Activated CD8-positive, alpha-beta T cell treated with anti-CD3 and anti-CD28 coated beads, Interleukin-2, amount 10 ng/mL, durations not matched to agents 7 days and 5 days (primary cell): ENCODE measurements at regions not wholly inside any gene's neighbourhood (a gene's known extent, or its start where the extent isn't known, plus 50 kb on each side); places are given as distances from the start of the nearest gene placed in this dataset.
A peak's percentile ranks its signal among the peaks of the same experiment; 100 is the strongest.

Experiments
- ATAC-seq: fragments of 150-1000 bp; cut with Tn5 transposase; one replicate; pipeline ENCODE4 v1.10.0; 2021; ENCODE audit warnings: moderate library complexity
- CTCF ChIA-PET: fragments of 350-600 bp; sonication (Branson Sonifier 250); formaldehyde crosslinking; loops from one replicate; lab custom pipeline; 2021; ENCODE audit warnings: antibody characterized with exemption; lab: Charles Lee
- POLR2A ChIA-PET: fragments of 350-600 bp; sonication (Branson Sonifier 250); formaldehyde crosslinking; loops from one replicate; lab custom pipeline; 2021; ENCODE audit warnings: antibody characterized with exemption; lab: Charles Lee
- DNase-seq: peaks from one replicate; pipeline ENCODE4 v3.0.0-alpha.2; 2020
- H3K27ac Mint-ChIP-seq: one replicate; pipeline ENCODE4 v1.8.0; 2021; ENCODE audit warnings: mild to moderate bottlenecking, mixed read lengths
- H3K27me3 Mint-ChIP-seq: one replicate; pipeline ENCODE4 v1.8.0; 2021; ENCODE audit warnings: low read depth, mixed read lengths
- H3K36me3 Mint-ChIP-seq: one replicate; pipeline ENCODE4 v1.8.0; 2021; ENCODE audit warnings: low read depth, mixed read lengths
- H3K4me1 Mint-ChIP-seq: one replicate; pipeline ENCODE4 v1.8.0; 2021; ENCODE audit warnings: low read depth, mixed read lengths
- H3K4me3 Mint-ChIP-seq: one replicate; pipeline ENCODE4 v1.8.0; 2021; ENCODE audit warnings: mild to moderate bottlenecking, mixed read lengths
- H3K9me3 Mint-ChIP-seq: one replicate; pipeline ENCODE4 v1.8.0; 2022; ENCODE audit warnings: mixed read lengths; ENCODE audit not compliant: insufficient read depth

DNA sequence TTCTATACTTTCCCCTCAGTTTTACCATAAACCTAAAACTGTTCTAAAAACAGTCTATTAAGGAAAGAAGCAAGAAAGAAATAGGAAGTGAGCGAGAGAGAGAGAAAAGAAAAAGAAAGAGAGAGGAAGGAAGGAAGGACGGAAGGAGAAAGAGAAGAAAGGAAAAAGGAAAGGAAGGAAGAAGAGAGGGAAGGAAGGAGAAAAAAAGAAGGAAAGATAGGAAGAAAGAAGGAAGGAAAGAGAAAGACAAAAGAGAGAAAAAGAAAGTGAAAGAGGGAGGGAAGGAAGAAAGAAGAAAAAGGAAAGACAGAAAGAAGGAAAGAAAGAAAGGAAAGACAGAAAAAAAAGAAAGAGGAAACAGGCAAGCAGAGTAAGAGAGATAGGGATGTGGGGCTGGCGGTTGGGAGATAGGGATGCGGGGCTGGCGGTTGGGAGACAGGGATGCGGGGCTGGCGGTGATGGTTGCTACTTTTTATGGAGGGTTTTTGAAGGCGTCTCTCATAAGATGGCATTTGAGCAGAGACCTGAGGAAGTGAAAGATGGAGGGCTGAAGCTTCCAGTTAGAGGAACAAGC lies 70.4 kb upstream of the IRF2BP2 start:
- Mint-ChIP-seq H3K27me3 (no peaks in the 10 kb centered on the region), H3K4me1 (peaks cover 11% of the 10 kb centered on the region), H3K9me3 (peaks cover 3% of the 10 kb centered on the region), H3K4me3 (no peak overlapping the region), H3K36me3 (no peaks in the 10 kb centered on the region), H3K27ac (no peak overlapping the region)
- DNase-seq (no peak), ATAC-seq (no peak)
- CTCF ChIA-PET, result interaction anchor here (0.7 kb wide), 1 partner anchor 9 kb away, joined by 3 read pairs; no protein-coding TSS in a partner anchor
- POLR2A ChIA-PET, result no interaction called here

DNA sequence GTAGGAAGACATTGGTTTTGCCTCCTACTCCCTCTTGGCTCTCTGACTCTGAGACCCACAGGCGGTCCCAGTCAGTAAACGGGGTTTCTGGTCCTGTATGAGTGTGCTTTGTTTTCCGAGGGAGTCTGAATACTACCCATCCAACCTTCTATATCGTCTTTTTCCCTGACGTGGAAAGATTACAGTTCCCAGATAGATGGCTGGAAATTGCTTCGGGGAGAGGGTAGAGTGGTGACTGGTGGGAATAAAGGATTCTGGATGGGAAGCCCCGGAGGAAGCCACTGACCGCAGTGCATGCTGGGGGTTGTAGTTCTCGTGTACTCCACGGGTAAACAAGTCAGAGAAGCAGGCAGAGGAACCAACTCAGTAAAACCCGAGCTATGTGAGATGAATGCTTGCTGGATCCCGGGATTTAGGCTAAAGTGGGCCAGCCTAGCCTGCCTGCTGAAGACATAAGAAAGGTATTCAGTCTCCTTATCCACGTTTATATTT lies 66.2 kb upstream of the IRF2BP2 start:
- Mint-ChIP-seq H3K27ac (peak overlapping the region; percentile 1), H3K4me3 (peak overlapping the region; percentile 70), H3K9me3 (no peaks in the 10 kb centered on the region), H3K4me1 (peaks cover 11% of the 10 kb centered on the region), H3K27me3 (no peaks in the 10 kb centered on the region), H3K36me3 (no peaks in the 10 kb centered on the region)
- ChIA-PET CTCF (no interaction called here), POLR2A (no interaction called here)
- peak; percentile 87 for ATAC-seq
- DNase-seq, result peak; percentile 67

DNA sequence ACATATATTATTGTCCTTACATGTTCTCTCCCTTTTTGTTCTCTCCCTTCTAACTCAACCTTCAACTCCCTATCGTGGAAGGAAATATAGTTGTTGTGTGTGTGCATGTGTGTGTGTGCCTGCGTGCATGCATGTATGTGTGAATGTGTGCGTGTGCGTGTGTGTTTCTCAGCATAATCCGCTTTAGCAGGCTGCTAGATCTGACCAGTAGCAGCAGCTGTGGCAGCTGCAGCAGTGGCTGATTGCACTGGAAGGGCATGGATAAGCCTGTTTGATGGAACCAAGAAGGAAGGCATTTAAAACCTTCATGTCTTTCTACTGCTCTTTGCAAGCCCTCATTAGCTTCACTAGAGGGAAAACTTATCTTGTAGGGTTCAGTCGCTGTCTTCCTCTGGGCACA lies 65.6 kb upstream of the IRF2BP2 start:
- no peaks in the 10 kb centered on the region for H3K9me3 Mint-ChIP-seq
- peak overlapping the region; percentile 70 for H3K4me3 Mint-ChIP-seq
- no peak overlapping the region for H3K27ac Mint-ChIP-seq
- H3K27me3 Mint-ChIP-seq, result no peaks in the 10 kb centered on the region
- ATAC-seq, result peak; percentile 23
- peaks cover 11% of the 10 kb centered on the region for H3K4me1 Mint-ChIP-seq
- no peaks in the 10 kb centered on the region for H3K36me3 Mint-ChIP-seq
- no peak for DNase-seq
- ChIA-PET CTCF (no interaction called here), POLR2A (no interaction called here)

DNA sequence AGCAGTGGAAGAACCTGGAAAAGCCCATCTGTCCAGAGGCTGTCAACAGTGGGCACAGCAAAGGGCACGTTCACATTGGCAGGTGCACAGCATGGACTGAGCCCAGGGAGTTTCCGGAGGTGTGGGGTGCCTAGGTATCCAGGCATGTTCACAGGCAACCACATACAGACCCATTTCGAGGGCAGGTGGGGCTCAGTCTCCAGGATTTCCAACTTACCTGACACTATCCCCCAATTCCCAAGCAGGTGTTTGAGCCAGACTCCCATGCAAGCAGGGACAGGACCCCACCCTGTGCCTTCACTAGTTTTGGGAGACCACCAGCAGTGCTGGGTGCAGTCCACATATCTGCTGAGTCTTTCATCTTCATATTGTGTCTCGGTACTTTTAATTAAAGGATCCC lies 65.0 kb upstream of the IRF2BP2 start:
- H3K9me3 Mint-ChIP-seq, result no peaks in the 10 kb centered on the region
- ChIA-PET CTCF (no interaction called here), POLR2A (interaction anchor here (1.0 kb wide), 1 partner anchor 50 kb away, joined by 3 read pairs; no protein-coding TSS in a partner anchor)
- no peak overlapping the region for H3K4me3 Mint-ChIP-seq
- DNase-seq (no peak), ATAC-seq (no peak)
- H3K27me3 Mint-ChIP-seq, result no peaks in the 10 kb centered on the region
- peaks cover 11% of the 10 kb centered on the region for H3K4me1 Mint-ChIP-seq
- H3K27ac Mint-ChIP-seq, result no peak overlapping the region
- no peaks in the 10 kb centered on the region for H3K36me3 Mint-ChIP-seq

DNA sequence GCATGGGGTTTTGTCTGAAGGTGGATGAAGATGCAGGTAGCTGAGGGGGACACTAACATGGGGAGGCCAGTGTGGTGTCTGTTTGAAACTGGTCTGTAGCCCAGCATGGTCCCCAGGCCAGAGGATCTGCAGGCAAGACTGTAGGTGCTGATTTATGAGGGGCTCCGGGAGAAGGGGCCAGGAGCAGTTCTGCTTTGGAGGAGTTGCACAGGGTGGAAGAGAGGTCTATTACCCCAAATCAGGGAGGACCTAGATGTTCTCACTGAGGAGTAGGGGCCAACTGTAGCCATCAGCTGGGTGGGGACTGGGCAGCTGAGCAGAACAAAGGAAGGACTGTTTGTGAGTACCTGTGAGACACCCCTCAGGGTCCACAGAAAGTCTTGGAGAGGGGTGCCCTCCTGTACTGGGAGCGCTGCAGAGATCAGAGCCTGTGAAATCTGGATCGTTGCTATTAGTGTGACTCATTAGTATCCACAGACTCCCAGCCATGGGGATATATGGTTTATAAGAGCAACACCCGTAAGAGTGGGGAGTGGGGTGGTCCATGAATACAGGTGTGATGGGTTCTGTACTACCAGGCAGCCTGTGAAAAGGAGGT lies 64.3 kb upstream of the IRF2BP2 start:
- no peak overlapping the region for H3K4me3 Mint-ChIP-seq
- H3K27me3 Mint-ChIP-seq, result no peaks in the 10 kb centered on the region
- POLR2A ChIA-PET, result interaction anchor here (1.0 kb wide), 1 partner anchor 51 kb away, joined by 3 read pairs; no protein-coding TSS in a partner anchor
- H3K4me1 Mint-ChIP-seq, result peaks cover 11% of the 10 kb centered on the region
- ATAC-seq, result no peak
- no peak for DNase-seq
- no peaks in the 10 kb centered on the region for H3K36me3 Mint-ChIP-seq
- H3K27ac Mint-ChIP-seq, result no peak overlapping the region
- H3K9me3 Mint-ChIP-seq, result no peaks in the 10 kb centered on the region
- CTCF ChIA-PET, result no interaction called here

DNA sequence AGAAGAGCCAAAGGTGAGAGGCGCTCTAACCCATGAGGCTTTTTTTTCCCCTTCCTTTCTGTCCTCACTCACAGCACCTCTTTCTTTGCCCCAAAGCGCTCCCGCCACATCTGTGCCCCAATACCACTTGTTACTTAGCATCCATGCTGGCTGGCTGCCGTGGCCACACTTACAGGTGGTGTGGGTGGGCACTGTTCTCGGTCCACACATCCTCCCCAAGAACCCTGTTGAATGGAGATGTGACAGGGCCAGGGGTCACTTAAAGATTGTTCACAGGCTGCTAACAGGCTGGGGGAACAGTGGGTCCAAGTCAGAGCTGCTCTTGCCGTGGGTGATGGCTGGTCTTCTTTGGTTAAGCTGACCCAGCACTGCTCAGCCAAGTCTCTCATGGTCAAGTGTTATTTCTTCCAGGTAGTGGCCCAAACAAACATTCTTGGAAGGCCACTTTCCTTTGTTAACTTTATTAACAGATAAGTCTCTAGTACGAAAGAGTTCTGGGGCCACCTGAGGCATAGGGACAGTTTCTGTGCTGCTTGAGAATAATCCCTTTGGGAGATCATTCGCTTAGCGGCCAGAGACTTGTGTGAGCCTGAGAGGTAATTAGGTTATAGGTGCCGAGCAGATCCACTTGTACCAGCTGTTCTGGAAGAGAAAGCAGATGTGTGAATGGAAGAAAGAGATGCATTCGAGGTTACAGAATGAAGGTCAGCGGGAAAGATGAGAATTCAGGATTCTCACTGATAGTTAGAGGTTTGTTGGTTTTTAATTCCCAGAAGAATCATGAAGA lies 62.6 kb upstream of the IRF2BP2 start:
- no peak overlapping the region for H3K4me3 Mint-ChIP-seq
- H3K4me1 Mint-ChIP-seq, result peaks cover 11% of the 10 kb centered on the region
- ChIA-PET CTCF (no interaction called here), POLR2A (no interaction called here)
- H3K27me3 Mint-ChIP-seq, result no peaks in the 10 kb centered on the region
- no peaks in the 10 kb centered on the region for H3K9me3 Mint-ChIP-seq
- DNase-seq (no peak), ATAC-seq (no peak)
- no peak overlapping the region for H3K27ac Mint-ChIP-seq
- H3K36me3 Mint-ChIP-seq, result no peaks in the 10 kb centered on the region

DNA sequence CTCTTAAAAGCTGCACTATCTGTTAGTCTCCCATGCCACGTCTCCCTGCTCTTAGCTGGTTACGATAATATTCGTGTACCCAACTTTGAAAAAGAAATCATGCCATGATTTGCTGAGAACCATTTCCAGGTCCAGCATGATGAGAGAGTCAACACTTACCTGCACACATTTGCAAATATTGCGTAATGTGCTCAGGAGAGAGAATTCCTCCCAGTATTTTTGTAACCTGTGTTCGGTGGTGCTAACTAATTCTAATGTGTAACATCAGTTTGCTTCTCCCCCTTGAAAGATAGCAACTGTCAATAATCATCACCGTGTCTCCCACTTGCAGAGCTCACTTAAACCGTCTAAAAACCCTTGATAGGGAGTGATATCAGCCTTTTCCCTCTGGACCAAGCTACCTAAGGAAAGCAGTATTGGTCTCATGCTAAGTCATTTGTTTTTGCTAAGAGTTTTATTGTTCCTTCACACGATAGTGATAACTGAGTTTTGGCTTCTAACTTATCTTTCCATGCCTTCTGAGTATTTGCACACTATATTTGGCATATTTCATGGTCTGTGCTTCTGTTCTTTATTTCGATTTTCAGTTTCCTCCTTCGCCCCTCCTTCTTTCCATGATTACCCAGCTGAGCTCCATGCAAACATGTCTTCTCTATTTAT lies 61.1 kb upstream of the IRF2BP2 start:
- H3K4me1 Mint-ChIP-seq, result peaks cover 9% of the 10 kb centered on the region
- H3K27ac Mint-ChIP-seq, result no peak overlapping the region
- no peak overlapping the region for H3K4me3 Mint-ChIP-seq
- no peaks in the 10 kb centered on the region for H3K27me3 Mint-ChIP-seq
- H3K9me3 Mint-ChIP-seq, result no peaks in the 10 kb centered on the region
- H3K36me3 Mint-ChIP-seq, result no peaks in the 10 kb centered on the region
- ATAC-seq (no peak), DNase-seq (no peak)
- POLR2A ChIA-PET, result no interaction called here
- CTCF ChIA-PET, result interaction anchor here (1.1 kb wide), 2 partner anchors 10 to 21 kb away, joined by 3 read pairs; no protein-coding TSS in a partner anchor

DNA sequence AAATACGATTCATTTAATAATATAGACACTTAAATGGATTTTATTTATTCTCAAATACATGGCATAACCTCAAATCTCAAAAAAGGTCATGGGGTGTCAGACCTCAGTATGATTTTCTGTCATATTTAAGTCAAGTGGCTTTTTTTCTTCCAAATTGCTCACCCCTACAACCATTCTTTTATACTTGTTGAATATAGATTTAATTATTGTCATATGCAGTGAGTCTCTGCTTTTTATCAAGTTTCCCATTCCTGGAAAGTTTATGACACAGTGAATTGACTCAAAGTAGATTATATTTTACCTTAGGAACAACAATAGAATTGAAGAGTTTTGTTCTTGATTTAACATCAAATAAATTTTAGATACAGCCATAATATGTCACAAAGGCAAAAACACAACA lies 59.5 kb upstream of the IRF2BP2 start:
- H3K27me3 Mint-ChIP-seq, result no peaks in the 10 kb centered on the region
- no peaks in the 10 kb centered on the region for H3K9me3 Mint-ChIP-seq
- H3K36me3 Mint-ChIP-seq, result no peaks in the 10 kb centered on the region
- ATAC-seq, result no peak
- H3K27ac Mint-ChIP-seq, result no peak overlapping the region
- no peak for DNase-seq
- ChIA-PET CTCF (no interaction called here), POLR2A (no interaction called here)
- peaks cover 7% of the 10 kb centered on the region for H3K4me1 Mint-ChIP-seq
- H3K4me3 Mint-ChIP-seq, result no peak overlapping the region

DNA sequence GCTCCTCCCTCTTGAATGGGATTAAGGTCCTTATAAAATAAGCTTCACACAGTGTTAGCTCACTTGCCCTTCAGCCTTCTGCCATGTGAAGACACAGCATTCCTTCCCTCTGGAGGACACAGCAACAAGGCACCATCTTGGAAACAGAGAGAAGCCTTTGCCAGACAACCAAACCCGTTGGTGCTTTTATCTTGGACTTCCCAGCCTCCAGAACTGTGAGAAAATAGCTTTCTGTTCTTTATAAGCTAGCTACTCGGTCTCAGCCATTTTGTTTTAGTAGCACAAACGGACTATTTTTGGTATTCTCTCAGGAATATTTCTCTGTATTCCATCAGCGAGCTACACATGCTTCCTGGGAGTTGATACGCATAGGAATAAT lies 58.6 kb upstream of the IRF2BP2 start:
- ChIA-PET POLR2A (no interaction called here), CTCF (interaction anchor here (0.7 to 1.4 kb wide), 3 partner anchors 12 to 52 kb away, joined by 3 to 5 read pairs (median 4); no protein-coding TSS in a partner anchor)
- Mint-ChIP-seq H3K4me3 (no peak overlapping the region), H3K36me3 (no peaks in the 10 kb centered on the region), H3K27me3 (no peaks in the 10 kb centered on the region), H3K4me1 (peaks cover 7% of the 10 kb centered on the region), H3K27ac (no peak overlapping the region), H3K9me3 (no peaks in the 10 kb centered on the region)
- ATAC-seq, result no peak
- no peak for DNase-seq

DNA sequence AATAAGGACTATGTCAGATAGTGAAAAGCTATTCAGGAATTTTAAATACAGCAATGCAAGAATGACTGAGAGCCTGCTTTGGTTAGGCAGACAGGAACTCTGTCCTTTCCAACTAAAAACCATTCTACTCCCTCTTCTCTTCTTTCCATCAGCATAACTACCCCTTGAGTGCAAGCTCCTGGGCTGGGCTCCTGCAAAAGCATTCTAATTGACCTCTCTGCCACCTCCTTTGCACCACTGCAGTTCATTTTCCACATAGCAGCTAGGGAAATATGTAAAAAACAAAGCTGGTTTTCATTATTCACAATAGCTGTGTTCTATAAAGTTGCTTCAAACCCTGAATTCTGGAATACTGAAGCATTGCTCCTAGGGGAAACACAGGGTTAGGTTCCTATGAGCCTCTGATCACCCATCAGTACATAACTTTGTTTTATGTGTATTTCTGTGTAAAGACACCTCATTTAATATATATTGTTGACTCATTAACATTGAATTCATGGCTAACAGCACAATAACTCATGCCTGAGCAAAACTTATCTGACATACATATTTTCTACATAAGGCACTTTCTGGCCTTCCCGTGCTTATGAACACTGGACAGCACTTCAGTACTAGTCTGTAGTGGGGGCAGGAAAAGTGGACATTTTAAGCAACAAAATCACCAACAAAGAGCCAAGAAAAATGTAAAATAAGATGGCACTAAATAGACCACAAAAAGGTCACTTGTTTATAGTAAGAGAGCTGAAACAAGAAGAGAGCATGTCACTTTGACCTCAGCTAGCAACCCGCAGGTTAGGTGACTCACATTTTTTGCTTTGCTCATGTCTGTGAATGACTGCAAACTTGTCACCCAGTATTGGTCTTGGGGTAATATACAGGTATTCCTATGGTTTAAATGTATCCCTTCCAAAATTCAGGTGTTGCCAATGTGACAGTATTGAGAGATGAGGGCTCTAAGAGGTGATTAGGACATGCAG lies 57.9 kb upstream of the IRF2BP2 start:
- CTCF ChIA-PET, result interaction anchor here (0.7 to 1.4 kb wide), 3 partner anchors 11 to 51 kb away, joined by 3 to 5 read pairs (median 4); no protein-coding TSS in a partner anchor
- POLR2A ChIA-PET, result no interaction called here
- no peak for ATAC-seq

DNA sequence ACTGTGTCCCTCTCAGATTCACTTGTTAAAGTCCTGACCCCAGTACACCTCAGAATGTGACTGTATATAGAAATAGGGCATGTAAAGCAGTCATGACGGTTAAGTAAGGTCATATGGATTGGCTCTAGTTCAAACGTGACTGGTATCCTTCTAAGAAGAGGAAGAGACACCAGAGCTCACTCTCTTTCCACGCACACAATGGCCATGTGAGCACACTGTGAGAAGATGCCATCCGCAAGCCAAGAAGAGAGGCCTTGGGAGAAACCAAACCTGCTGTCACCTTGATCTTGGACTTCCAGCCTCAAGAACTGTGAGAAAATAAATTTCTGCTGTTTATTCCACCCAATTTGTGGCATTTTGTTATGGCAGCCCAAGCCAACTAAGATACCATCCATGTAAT lies 56.8 kb upstream of the IRF2BP2 start:
- Mint-ChIP-seq H3K27ac (no peak overlapping the region), H3K27me3 (no peaks in the 10 kb centered on the region), H3K4me3 (no peak overlapping the region), H3K4me1 (peaks cover 7% of the 10 kb centered on the region), H3K9me3 (no peaks in the 10 kb centered on the region), H3K36me3 (no peaks in the 10 kb centered on the region)
- ChIA-PET POLR2A (interaction anchor here (0.6 kb wide), 1 partner anchor 57 kb away, joined by 3 read pairs; no protein-coding TSS in a partner anchor), CTCF (no interaction called here)
- no peak for ATAC-seq
- no peak for DNase-seq

More for the DNA sequence above, 57.9 kb upstream of the IRF2BP2 start:
- Mint-ChIP-seq H3K27me3 (no peaks in the 10 kb centered on the region), H3K9me3 (no peaks in the 10 kb centered on the region), H3K4me3 (no peak overlapping the region), H3K27ac (no peak overlapping the region), H3K4me1 (peaks cover 7% of the 10 kb centered on the region), H3K36me3 (no peaks in the 10 kb centered on the region)
- no peak for DNase-seq
